ENCODE measurements at regions not wholly inside any gene's neighbourhood (a gene's known extent, or its start where the extent isn't known, plus 50 kb on each side); places are given as distances from the start of the nearest gene placed in this dataset.

DNA sequence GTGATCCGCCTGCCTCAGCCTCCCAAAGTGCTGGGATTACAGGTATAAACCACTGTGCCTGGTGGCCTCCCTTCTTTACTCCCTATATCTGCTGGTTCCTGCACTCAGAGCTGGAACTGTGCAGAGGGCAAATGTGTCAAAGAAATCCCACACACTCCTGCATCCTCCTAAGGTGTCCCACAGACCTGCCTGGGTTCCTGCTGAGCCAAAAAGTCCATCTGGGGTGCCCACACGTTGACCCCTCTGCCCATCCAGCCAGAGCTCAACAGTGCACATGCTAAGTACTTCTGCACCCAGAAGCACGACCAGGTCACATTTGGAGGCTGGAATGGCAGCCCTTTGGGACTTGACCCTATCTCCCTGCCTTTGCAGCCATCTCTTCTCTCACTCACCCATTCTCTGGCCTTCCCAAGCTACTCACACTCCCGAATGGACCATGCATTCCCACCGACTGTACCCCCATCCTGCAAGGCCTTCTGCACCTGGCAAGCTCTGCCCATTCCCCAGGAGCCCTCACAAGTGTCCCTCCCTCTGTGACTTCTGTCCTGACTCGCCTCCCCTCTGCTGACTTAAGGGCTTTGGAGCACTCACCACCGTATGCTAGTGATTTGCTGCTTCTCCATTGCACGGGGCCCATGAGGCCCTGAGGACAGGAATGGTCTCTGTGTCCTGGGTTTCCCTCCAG is 152.1 kb downstream of the KCTD15 start:
- WGBS (ENCODE audit: extremely low coverage, insufficient read length, low lambda C conversion rate): no CpG with 5 or more reads among the region's 8 CpGs
- peaks cover 2% of the 10 kb centered on the region for H3K27me3 Mint-ChIP-seq (ENCODE audit: low read depth)
- no peak for DNase-seq

More for the DNA sequence above, 152.1 kb downstream of the KCTD15 start:
- Histone ChIP-seq H3K79me1 (ENCODE audit: insufficient read depth, low read depth, low read length, poor library complexity, severe bottlenecking) (no peaks in the 10 kb centered on the region), H4K91ac (ENCODE audit: insufficient read length, low read depth, low read length) (no peak overlapping the region), H3K4me1 (ENCODE audit: insufficient read depth, low read length) (no peaks in the 10 kb centered on the region), H3K56ac (ENCODE audit: insufficient read length, low read depth, low read length) (no peak overlapping the region), H2AK5ac (ENCODE audit: insufficient read length, low read length) (no peak overlapping the region), H4K5ac (ENCODE audit: insufficient read length, low read depth, low read length) (no peak overlapping the region), H3K27ac (ENCODE audit: insufficient read length, low read depth, low read length) (no peak overlapping the region), H3K14ac (ENCODE audit: insufficient read depth, low read length) (no peak overlapping the region; the same call in 1 of the 2 replicates), H2BK5ac (ENCODE audit: insufficient read length, low read length) (no peak overlapping the region), H4K8ac (replicated peaks; ENCODE audit: insufficient read length, low read depth, low read length) (no peak overlapping the region), H2BK12ac (ENCODE audit: insufficient read length, low read depth, low read length) (no peak overlapping the region), H3K18ac (ENCODE audit: insufficient read length, low read depth, low read length) (no peak overlapping the region), H3K4me2 (ENCODE audit: insufficient read depth, insufficient read length, low read length) (no peak overlapping the region), H3T11ph (ENCODE audit: low read length) (no peak overlapping the region), H4K20me1 (ENCODE audit: control insufficient read depth, insufficient read depth, insufficient read length) (no peaks in the 10 kb centered on the region), H2BK20ac (ENCODE audit: low read depth, low read length, poor library complexity, severe bottlenecking) (no peak overlapping the region), H3K27me3 (ENCODE audit: insufficient read depth, low read length) (no peaks in the 10 kb centered on the region), H3K23me2 (ENCODE audit: insufficient read length, low read depth, low read length, poor library complexity, severe bottlenecking) (no peaks in the 10 kb centered on the region), H2BK120ac (ENCODE audit: low read depth, low read length, poor library complexity, severe bottlenecking) (no peak overlapping the region), H2AFZ (ENCODE audit: low read length) (no peak overlapping the region), H3K4ac (ENCODE audit: low read depth, low read length) (no peak overlapping the region), H3K23ac (ENCODE audit: insufficient read length, low read depth, low read length) (no peak overlapping the region), H3K79me2 (ENCODE audit: insufficient read depth, low read length) (no peaks in the 10 kb centered on the region), H3K9me3 (ENCODE audit: control insufficient read depth, low read depth, low read length) (no peaks in the 10 kb centered on the region), H2BK15ac (ENCODE audit: low read depth, low read length) (no peak overlapping the region), H3K9ac (ENCODE audit: extremely low read depth, insufficient read length, low read length) (no peak overlapping the region)
- Mint-ChIP-seq H3K4me3 (no peak overlapping the region), H3K9me3 (no peaks in the 10 kb centered on the region; a peak in 1 of 5 replicates), H3K36me3 (ENCODE audit: insufficient read depth in 1 of 3, low read depth in 3 of 3) (no peaks in the 10 kb centered on the region), H3K4me1 (peaks cover 12 to 15% of the 10 kb centered on the region in 2 experiments), H3K27ac (peak overlapping the region in 1 of 3 experiments; percentile 40; a peak in 1 of 7 replicates)
- TF ChIP-seq CTCF (conservative IDR thresholded peaks at IDR 0.05): no peak

Data from H9 (cell line).